Mesothelial cell of epicardium (in vitro differentiated cells): ENCODE measurements at regions not wholly inside any gene's neighbourhood (a gene's known extent, or its start where the extent isn't known, plus 50 kb on each side); places are given as distances from the start of the nearest gene placed in this dataset.

Experiments
- DNase-seq, 2 experiments: peaks; one replicate each; pipeline ENCODE4 v3.0.0; 2021; ENCODE audit warnings: low spot score in 2 of 2; ENCODE audit not compliant: unreplicated experiment in 2 of 2
- H3K27ac Mint-ChIP-seq: 2 replicates; pipeline ENCODE4 v1.8.0; 2021; ENCODE audit warnings: mixed read lengths
- H3K27me3 Mint-ChIP-seq: 2 replicates; pipeline ENCODE4 v1.8.0; 2021; ENCODE audit warnings: low read depth, mixed read lengths
- H3K36me3 Mint-ChIP-seq: 2 replicates; pipeline ENCODE4 v1.8.0; 2021; ENCODE audit warnings: mixed read lengths
- H3K4me1 Mint-ChIP-seq: 2 replicates; pipeline ENCODE4 v1.8.0; 2021; ENCODE audit warnings: mixed read lengths
- H3K4me3 Mint-ChIP-seq: 2 replicates; pipeline ENCODE4 v1.8.0; 2021; ENCODE audit warnings: mild to moderate bottlenecking, moderate library complexity, mixed read lengths
- H3K9me3 Mint-ChIP-seq: 2 replicates; pipeline ENCODE4 v1.8.0; 2021; ENCODE audit warnings: mixed read lengths
- CTCF ChIP-seq: fragments of 200-600 bp; sonication (generic); IDR thresholded peaks from one replicate; pipeline ENCODE4 v1.5.0; 2021; ENCODE audit warnings: antibody characterized with exemption; ENCODE audit not compliant: unreplicated experiment

DNA sequence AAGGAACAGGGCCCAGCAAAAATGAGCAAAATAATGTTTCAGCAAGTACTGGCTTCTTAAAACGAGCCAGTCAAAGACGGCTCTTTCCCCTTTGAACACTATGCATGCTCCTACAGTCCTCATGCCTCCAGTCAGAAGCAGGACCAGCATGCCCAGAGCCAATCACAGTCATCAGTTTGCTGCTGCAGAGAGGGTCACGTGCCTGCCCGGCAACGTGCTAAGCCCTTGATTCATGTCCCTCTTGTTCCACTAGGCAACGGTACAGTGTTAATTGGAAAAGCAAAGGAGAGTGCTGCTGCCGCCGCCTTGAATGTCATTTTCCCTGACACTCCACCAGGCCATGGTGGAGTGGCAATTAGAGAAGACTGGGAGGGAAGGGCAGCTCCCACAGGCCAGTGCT, 500.1 kb downstream of the OCA2 start:
- Mint-ChIP-seq H3K4me3 (no peak overlapping the region), H3K36me3 (no peaks in the 10 kb centered on the region), H3K9me3 (peaks cover 3% of the 10 kb centered on the region), H3K4me1 (no peaks in the 10 kb centered on the region), H3K27ac (no peak overlapping the region), H3K27me3 (peaks cover 6% of the 10 kb centered on the region)
- TF ChIP-seq CTCF, result no peak
- DNase-seq, result no peak

GRCh38 chr15:27598251-27599009, 500.7 kb downstream of the OCA2 start:
- peaks cover 6% of the 10 kb centered on the region for H3K27me3 Mint-ChIP-seq
- no peak for TF ChIP-seq CTCF

GRCh38 chr15:27595211-27595610, 503.9 kb downstream of the OCA2 start:
- no peaks in the 10 kb centered on the region for H3K9me3 Mint-ChIP-seq
- TF ChIP-seq CTCF, result no peak
- H3K27ac Mint-ChIP-seq, result no peak overlapping the region
- H3K4me1 Mint-ChIP-seq, result no peaks in the 10 kb centered on the region
- no peak overlapping the region for H3K4me3 Mint-ChIP-seq
- DNase-seq, result no peak
- no peaks in the 10 kb centered on the region for H3K36me3 Mint-ChIP-seq
- H3K27me3 Mint-ChIP-seq, result peaks cover 13% of the 10 kb centered on the region

More at GRCh38 chr15:27598251-27599009, 500.7 kb downstream of the OCA2 start:
- no peak for DNase-seq
- no peak overlapping the region for H3K27ac Mint-ChIP-seq
- H3K4me3 Mint-ChIP-seq, result no peak overlapping the region
- H3K9me3 Mint-ChIP-seq, result no peaks in the 10 kb centered on the region
- H3K36me3 Mint-ChIP-seq, result no peaks in the 10 kb centered on the region
- no peaks in the 10 kb centered on the region for H3K4me1 Mint-ChIP-seq

DNA sequence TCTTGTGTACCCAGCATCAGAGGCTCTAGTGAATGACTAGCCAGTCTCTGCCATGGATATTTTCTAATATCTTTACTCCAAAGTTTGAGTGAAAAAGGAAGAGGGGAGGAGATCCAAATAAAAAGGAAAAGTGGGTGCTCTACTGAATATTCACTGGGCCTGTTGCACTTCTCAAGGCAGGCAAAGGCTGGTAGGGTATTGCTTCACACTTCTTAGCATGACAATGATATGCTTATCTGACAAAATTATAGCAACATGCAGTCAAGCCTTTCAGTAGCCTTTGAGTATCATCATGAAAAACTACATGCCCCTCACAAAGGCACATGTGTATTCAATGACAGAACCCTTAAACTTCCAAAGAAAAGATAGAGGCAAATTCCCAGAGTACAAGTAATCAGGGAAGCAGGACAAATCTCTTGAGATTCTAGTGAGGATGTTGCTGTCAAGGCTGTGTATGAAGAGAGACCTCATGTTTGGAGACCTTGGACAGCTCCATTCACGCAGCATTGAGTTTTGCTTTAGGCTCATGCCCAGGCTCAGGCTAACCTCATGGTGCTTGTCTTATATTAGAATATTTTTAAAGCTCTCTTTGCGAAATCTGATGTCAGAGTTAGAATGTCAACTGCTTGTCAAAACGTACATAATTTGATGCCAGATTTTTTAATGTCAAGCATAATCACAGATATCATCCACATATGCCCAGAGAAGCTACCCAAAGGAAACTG, 506.9 kb downstream of the OCA2 start:
- TF ChIP-seq CTCF, result no peak
- H3K9me3 Mint-ChIP-seq, result no peaks in the 10 kb centered on the region
- DNase-seq, result no peak
- H3K27ac Mint-ChIP-seq, result no peak overlapping the region
- H3K27me3 Mint-ChIP-seq, result peaks cover 34% of the 10 kb centered on the region
- peaks cover 4% of the 10 kb centered on the region for H3K4me1 Mint-ChIP-seq
- no peaks in the 10 kb centered on the region for H3K36me3 Mint-ChIP-seq
- H3K4me3 Mint-ChIP-seq, result no peak overlapping the region
